Adrenal gland (tissue), 9 donors: ENCODE measurements at regions not wholly inside any gene's neighbourhood (a gene's known extent, or its start where the extent isn't known, plus 50 kb on each side); places are given as distances from the start of the nearest gene placed in this dataset.

Experiments used
- DNase-seq, 7 donors: peaks; one replicate each; pipeline ENCODE4 v3.0.0-alpha.2; 2019 to 2020
- H3K27ac ChIP-seq, 5 donors: fragments of 200-600 bp; sonication (generic) in 4 of 5; 1 replicate in 3 of 5; 2 replicates in 2 of 5; pipeline versions ENCODE4 v1.5.1 to v1.8.0; 2016 to 2020; ENCODE audit warnings: mild to moderate bottlenecking in 1 of 5
- H3K27me3 ChIP-seq: fragments of 200-600 bp; 2 replicates; pipeline ENCODE4 v1.8.0; 2021
- H3K36me3 ChIP-seq, 2 donors: fragments of 200-600 bp; replicated peaks in 1 of 2; 1 replicate in 1 of 2; 2 replicates in 1 of 2; pipeline versions ENCODE4 v1.5.1 to v1.8.0; 2018 to 2022
- H3K4me1 ChIP-seq, 2 donors: fragments of 200-600 bp; replicated peaks in 1 of 2; 1 replicate in 1 of 2; 2 replicates in 1 of 2; pipeline versions ENCODE4 v1.5.1 to v1.8.0; 2018 to 2021
- H3K4me3 ChIP-seq, 4 donors: fragments of 200-600 bp; sonication (generic) in 3 of 4; one replicate each; pipeline ENCODE4 v1.5.1; 2016 to 2018
- H3K9me3 ChIP-seq, 3 donors: fragments of 200-600 bp; sonication (generic) in 1 of 3; replicated peaks in 1 of 3; 1 replicate in 2 of 3; 2 replicates in 1 of 3; pipeline versions ENCODE4 v1.5.1 to v1.8.0; 2016 to 2021
- POLR2A ChIP-seq, 2 donors: fragments of 450-650 bp; IDR thresholded peaks; one replicate each; pipeline ENCODE4 v1.6.1; 2017; ENCODE audit warnings: antibody characterized with exemption in 2 of 2, mild to moderate bottlenecking in 2 of 2, moderate library complexity in 1 of 2
- WGBS, 4 donors: extraction: QIAGEN DNeasy Blood & Tissue Kit in 2 of 4; methylation state at CpG; one replicate each; pipeline versions ENCODE4 v1.1.5 to v1.1.7; 2013 to 2017; 5-methylcytosine and 5-hydroxymethylcytosine counted together
- intact Hi-C, 2 donors: fragments of 100-400 bp; cut with DNase I; formaldehyde crosslinking; loops; one replicate each; pipeline versions ENCODE4 v1.14.1 to v1.15.0; 2022 to 2023
- TF ChIP-seq, protein P1 (sequence below), 6 experiments: fragments of 450-650 bp in 4 of 6; fragments of 200-600 bp in 2 of 6; sonication (generic) in 1 of 6; IDR thresholded peaks; 1 replicate in 5 of 6; 2 replicates in 1 of 6; pipeline versions ENCODE4 v1.5.1 to v1.8.0; 2016 to 2021; ENCODE audit warnings: antibody characterized with exemption in 6 of 6, mild to moderate bottlenecking in 2 of 6, moderate library complexity in 1 of 6
- donor health status: healthy with polysubstance abuse.
- donor health status: Bipolar disorder and iron deficiency.
- donor health status: DM: yes; HTN: yes; CAD: no.
- donor health status: DM: no; HTN: no; CAD: no.
- donor health status: DM: no; HTN: no; CAD: no.

GRCh38 chr3:124666067-124666466, 64.2 kb upstream of the UMPS start:
- no peaks in the 10 kb centered on the region for H3K4me1 ChIP-seq
- 83 to 88% (median 85%) methylated on average over 5 of the region's 5 CpGs for WGBS, 4 donors
- intact Hi-C loops: no loop called here

DNA sequence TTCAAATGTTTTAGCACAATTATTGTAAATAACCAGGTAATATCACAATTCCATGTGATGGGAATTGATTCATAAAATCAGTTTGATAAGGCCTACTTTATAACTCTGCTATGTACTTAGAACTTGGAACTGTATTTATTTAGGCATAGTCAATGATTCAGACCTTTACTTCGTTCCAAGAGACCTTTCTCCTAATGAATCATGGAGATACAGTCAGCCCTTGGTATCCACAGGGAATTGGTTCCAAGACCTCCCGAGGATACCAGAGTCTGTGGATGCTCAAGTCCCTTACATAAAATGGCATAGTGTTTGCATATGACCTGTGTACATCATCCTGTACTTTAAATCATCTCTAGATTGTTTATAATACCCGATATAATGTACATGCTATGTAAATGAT, 60.8 kb upstream of the UMPS start:
- H3K36me3 ChIP-seq: peaks cover 0 to 12% of the 10 kb centered on the region in 2 donors
- H3K27me3 ChIP-seq: no peaks in the 10 kb centered on the region
- H3K4me1 ChIP-seq: peaks cover 0 to 7% of the 10 kb centered on the region in 2 donors
- H3K9me3 ChIP-seq: no peaks in the 10 kb centered on the region
- TF ChIP-seq, protein P1, sequence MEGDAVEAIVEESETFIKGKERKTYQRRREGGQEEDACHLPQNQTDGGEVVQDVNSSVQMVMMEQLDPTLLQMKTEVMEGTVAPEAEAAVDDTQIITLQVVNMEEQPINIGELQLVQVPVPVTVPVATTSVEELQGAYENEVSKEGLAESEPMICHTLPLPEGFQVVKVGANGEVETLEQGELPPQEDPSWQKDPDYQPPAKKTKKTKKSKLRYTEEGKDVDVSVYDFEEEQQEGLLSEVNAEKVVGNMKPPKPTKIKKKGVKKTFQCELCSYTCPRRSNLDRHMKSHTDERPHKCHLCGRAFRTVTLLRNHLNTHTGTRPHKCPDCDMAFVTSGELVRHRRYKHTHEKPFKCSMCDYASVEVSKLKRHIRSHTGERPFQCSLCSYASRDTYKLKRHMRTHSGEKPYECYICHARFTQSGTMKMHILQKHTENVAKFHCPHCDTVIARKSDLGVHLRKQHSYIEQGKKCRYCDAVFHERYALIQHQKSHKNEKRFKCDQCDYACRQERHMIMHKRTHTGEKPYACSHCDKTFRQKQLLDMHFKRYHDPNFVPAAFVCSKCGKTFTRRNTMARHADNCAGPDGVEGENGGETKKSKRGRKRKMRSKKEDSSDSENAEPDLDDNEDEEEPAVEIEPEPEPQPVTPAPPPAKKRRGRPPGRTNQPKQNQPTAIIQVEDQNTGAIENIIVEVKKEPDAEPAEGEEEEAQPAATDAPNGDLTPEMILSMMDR (IDR thresholded peaks at IDR 0.05): no peak
- TF ChIP-seq POLR2A (IDR thresholded peaks at IDR 0.05): no peak
- no peak overlapping the region for H3K4me3 ChIP-seq
- WGBS, 4 donors: 52 to 67% (median 54%) methylated on average over 3 of the region's 3 CpGs
- no peak for DNase-seq
- no peak overlapping the region for H3K27ac ChIP-seq
- intact Hi-C loops: no loop called here

More at GRCh38 chr3:124666067-124666466, 64.2 kb upstream of the UMPS start:
- DNase-seq: no peak
- Histone ChIP-seq H3K36me3 (no peaks in the 10 kb centered on the region), H3K27ac (no peak overlapping the region), H3K9me3 (no peaks in the 10 kb centered on the region), H3K4me3 (no peak overlapping the region), H3K27me3 (no peaks in the 10 kb centered on the region)
- no peak for TF ChIP-seq POLR2A (IDR thresholded peaks at IDR 0.05)
- TF ChIP-seq, protein P1 (IDR thresholded peaks at IDR 0.05): no peak

GRCh38 chr3:124671106-124671505, 59.1 kb upstream of the UMPS start:
- H3K9me3 ChIP-seq: no peaks in the 10 kb centered on the region
- H3K27ac ChIP-seq: no peak overlapping the region
- H3K27me3 ChIP-seq: no peaks in the 10 kb centered on the region
- intact Hi-C loops: no loop called here
- 75 to 81% (median 79%) methylated on average over 5 of the region's 5 CpGs for WGBS, 4 donors
- peaks cover 0 to 7% of the 10 kb centered on the region in 2 donors for H3K4me1 ChIP-seq
- no peak overlapping the region for H3K4me3 ChIP-seq
- H3K36me3 ChIP-seq: peaks cover 0 to 12% of the 10 kb centered on the region in 2 donors
- TF ChIP-seq, protein P1 (IDR thresholded peaks at IDR 0.05): no peak
- no peak for TF ChIP-seq POLR2A (IDR thresholded peaks at IDR 0.05)
- DNase-seq: peak in 1 of 7 donors; percentile 5

GRCh38 chr3:124674336-124674735, 55.9 kb upstream of the UMPS start:
- WGBS, 4 donors: 76 to 79% (median 79%) methylated on average over 11 to 13 of the region's 13 CpGs
- Histone ChIP-seq H3K4me1 (peaks cover 0 to 7% of the 10 kb centered on the region in 2 donors), H3K4me3 (no peak overlapping the region), H3K27me3 (no peaks in the 10 kb centered on the region), H3K27ac (no peak overlapping the region), H3K36me3 (peaks cover 0 to 12% of the 10 kb centered on the region in 2 donors), H3K9me3 (no peaks in the 10 kb centered on the region)
- DNase-seq: no peak
- intact Hi-C loops: no loop called here
- TF ChIP-seq POLR2A (IDR thresholded peaks at IDR 0.05): no peak
- TF ChIP-seq, protein P1 (IDR thresholded peaks at IDR 0.05): no peak
